ENCODE measurements at regions not wholly inside any gene's neighbourhood (a gene's known extent, or its start where the extent isn't known, plus 50 kb on each side); places are given as distances from the start of the nearest gene placed in this dataset.

DNA sequence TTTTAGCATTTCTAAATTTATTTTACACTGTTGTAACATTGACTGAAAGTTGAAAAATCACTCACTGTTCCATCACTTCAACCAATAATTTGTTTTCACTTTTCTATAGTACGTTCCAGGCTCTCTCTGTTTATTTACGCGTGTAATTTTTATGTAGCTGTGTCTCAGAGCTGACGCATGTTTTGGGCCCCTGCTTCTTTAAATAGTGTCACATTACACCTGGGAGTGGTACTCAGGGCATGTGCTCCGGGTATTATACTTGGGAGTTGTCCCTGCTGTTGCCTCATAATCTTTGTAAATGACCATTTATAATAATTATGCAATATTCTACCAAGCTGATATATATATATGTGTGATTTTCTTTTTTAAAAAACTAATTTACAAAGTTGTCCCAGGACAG is 132.8 kb upstream of the CPM start:
- no peak for DNase-seq

DNA sequence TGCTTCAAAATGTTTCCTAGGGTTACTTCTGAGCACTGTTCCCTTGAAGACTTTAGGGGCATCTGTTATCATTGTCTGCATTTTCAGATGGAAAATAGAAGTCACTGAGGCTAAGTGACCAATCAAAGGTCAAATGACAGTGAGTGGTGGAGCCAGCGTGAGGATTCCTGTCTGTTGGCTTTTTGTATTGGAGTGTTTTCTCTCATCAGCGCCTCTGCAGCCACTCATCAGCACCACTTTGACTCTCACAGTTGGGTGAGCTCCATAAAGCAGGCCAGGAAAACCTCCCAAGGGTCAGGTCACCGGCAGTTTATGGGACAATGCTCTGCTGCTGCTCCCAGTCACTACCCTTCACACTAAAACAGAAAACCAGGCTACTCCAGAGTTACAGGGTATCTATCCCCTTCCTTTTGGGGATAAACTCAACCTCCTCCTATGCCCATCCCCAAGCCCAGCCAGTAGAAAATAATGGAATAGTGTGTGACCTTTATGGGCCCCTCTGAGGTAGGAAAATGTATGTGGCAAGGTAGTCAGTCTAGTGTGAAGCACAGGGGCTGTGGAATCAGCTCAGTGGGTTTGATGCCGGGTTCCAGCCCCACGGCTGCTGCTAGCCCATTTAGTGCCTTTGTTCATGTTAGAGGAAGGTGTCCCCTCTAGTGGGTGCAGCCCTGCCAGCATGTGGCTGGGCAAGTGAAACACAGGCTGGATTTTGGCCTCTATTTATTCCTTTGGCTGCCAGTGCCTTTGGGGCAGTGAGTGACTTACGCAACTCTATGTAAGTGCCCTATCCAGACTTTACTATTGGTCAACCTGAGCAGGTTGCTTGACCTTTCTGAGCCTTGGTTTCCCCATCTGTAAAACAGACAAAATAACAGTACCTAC is 133.8 kb upstream of the CPM start:
- DNase-seq: no peak

DNA sequence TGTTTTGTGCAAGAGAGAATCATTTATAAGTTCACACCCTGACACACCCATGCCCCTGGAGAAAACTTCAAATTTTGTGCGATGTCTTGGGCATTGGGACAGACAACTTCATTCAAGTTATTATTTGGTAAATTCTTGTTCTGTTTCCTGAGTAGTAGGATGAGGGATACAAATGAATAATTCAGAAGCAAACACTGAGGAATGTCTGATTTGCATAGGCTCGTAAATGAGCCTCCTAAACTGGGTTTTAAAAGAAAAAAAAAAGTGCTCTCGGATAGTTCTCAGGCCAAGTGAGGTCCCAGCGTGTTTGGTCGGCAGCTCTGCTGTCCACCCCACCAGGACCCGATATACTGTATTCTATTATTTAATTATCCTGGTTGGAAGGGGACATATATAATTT is 134.7 kb upstream of the CPM start:
- no peak for DNase-seq

DNA sequence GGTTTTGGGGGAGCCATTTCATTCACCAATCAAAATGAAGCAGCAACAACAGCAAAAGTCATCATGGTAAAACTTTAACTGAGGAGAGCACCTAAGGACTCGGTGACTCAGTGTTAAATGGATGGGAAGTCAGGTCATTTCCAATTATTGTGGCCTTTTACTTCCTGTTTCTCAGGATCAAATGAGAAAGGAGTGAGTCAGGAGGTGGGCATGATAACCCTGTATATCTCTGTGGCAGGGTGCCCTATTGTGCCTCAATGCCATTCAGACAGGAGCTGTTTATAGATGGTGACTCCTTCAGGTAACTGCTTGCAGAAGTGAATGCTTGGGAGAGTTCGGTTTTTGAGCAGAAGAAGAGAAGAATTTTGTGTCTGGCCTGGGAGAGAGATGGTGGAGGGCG is 135.5 kb upstream of the CPM start:
- no peak for DNase-seq

DNA sequence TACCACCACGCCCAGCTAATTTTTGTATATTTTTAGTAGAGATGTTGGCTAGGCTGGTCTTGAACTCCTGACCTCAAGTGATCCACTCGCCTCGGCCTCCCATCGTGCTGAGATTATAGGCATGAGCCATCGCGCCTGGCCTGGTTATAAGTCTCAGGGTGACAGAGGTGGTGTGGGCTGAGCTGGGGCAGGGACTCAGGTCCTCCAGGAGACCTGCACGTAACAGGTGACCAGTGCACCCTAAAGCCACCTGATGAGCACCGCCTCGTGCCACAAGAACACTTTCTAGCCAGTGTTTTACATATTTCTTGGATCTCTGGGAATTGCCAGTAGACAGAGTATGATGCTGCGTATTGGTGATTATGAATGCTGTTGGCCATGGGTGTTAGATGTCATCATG is 136.5 kb upstream of the CPM start:
- no peak for DNase-seq

DNA sequence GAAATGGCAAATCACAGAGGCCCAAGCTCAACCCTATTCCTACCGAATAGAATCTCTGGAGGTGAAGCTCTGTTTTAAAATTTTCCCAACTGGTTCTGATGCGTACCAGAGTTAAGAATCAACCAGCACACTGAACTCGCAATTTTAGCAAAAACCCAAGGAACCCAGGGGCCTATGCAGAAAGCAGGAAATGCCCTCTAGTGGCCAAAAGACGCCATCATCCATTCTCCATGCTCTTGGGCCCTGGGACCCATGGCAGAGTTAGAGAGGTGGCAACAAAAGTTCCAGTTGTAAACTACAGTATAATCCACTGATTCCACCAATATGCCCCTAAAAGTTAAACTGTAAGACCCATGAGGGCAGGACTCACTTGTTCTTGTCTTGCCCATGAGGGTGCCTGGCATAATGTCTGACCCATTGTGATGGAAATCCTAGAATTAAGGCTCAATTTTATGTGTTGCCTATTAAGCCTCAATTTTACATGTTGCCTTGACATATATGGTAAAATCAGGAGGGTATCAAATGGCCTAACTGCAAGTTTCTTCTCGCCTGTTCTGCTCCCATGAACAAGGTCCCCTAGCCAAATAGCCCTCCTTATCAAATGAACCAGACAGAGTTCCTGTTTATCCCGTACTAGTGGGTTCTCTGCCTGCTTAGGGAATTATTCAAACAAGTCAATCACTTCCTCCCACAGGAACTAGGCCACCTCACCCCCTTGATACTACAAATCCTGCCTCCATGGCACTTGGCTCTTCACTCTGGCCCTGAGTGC is 137.5 kb upstream of the CPM start:
- peak; percentile 41 for DNase-seq

DNA sequence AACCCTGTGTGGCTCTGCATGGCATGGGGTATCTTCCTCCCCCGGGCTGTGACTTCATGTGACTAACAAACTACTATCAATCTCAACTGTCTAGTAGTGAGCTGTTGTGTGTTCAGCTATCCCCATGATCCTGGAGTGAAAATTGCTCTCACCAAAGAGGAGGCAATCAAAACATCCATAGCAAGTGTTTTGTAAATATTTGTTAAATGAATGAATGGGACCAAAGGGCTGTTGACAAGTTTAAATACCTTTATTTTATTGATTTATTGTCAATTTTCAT is 138.1 kb upstream of the CPM start:
- DNase-seq: no peak

DNA sequence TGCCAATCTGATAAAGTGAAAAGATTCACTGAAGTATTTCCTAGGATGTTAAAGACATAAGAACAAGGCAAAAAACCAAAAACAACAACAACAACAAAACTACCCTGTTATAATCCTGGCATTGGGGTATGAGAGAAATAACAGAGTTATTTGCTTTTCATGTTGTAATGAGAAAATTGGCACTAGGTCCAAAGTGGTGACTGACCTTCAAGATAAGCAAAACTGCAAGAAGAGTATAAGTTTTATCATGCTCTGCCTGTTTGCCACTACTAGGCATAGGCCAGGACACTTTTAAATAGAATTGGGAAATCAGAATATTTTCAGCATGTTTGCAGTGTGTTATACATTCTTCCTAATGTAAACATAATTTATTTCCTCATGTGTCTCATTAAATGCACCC is 140.1 kb upstream of the CPM start:
- no peak for DNase-seq

DNA sequence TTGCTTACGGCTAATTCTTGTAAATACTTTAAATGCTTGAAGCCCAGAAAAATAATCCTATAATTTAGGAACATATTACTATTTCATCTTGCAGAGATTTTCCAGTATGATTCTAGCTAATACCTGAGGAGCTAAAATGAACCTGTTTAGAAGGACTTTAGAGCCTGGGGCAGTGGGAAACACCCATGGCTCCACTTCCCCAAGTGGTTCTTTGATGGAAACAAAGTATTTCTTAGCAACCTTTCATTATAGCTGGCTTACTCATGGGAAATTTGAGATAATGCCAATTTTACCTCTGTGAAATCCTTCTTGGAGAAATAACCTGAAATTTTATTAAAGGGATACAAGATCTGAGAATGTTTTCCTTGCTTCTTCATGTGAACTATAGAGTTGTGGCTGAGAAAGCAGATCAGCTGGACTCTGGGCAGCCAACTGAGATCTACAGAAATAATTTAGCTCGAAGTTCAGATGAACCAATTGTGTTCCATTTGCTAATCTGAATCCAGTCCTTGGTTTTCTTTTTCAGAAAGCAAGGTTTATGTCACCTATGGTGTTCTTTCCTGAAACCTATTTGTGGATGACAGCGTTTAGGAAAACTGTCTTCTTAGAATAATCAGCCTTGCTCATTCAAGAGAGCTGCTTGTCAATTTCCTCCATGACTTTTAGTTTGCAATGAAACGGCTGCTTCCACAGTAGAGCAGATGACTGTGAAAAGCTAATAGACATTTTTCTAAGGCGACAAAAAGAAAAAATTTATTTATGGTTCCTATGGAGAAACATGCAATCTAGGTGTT is 141.8 kb upstream of the CPM start:
- DNase-seq: no peak

DNA sequence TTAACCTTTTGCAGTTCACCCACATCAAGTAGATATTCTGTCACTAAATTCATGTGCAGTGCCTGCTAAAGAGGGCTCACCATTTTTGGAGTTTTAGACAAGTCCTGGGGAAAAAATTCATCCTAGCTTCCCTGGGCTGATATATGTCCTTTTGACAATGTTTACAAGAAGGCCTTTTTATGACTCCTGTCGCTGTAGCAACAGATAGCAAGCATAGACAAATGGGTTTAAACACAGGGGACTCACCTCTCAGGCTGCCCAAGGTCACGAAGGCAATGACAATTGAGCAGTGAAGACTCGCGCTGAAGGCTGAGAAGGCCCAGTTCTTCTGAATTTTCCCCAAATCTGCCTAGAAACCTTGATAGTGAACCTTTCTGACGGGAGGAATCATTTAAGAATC is 150.7 kb upstream of the CPM start:
- DNase-seq: no peak

DNA sequence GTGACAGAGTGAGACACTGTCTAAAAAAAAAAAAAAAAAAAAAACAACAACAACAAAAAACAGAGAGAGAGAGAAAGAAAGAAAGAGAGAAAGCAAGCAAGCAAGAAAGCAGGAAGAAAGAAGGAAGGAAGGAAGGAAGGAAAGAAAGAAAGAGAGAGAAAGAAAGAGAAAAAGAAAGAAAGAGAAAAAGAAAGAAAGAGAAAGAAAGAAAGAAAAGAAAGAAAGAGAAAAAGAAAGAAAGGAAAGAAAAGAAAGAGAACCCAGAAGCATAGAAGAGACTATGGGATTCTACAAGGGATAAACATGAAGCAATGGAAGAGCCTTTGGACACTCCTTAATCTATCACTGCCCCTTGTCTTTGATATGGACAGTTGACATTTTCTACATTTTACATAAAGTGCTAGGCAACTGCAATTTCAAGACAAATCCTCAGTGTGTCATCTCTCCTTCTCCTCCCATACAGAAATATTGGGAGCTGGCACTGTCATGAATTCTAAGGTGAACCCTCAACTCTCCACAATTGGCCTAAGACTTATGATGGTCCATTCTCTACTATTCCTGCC is 151.9 kb upstream of the CPM start:
- DNase-seq: no peak

DNA sequence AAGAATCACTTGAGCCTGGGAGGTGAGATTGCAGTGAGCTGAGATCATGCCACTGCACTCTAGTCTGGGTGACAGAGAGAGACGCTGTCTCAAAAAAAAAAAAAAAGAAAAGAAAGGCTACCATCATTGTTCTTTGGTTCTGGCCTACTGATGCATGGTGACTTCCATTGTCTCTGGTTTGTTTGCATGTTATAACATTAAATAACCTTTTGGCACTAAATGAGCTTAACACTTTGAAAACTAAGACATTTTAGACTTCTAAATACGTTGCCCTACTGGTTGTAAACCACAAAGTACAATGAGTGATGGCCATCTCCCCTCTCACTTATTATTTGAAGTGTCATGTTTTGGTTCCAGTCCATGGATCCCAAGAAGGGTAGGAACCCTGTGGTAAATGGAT is 152.9 kb upstream of the CPM start:
- no peak for DNase-seq

DNA sequence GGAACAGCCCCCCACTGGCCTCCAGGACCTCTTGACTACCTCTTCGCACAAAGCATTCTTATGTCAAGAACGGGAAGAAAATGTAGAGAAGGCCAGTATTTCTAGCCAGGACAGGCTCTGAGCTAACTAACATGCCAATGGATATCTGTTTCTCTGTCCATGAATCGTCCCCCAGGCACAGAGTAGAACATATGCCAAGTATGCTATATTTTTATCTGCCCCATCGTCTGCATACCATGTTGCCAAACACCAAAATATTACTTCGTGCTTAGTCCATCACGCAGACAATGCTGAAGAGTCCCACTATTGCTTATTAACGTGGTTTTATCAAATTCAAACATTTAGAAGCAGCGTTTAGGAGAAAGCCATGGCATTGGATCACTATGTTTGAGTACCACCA is 151.4 kb upstream of the CPSF6 start:
- DNase-seq: no peak

DNA sequence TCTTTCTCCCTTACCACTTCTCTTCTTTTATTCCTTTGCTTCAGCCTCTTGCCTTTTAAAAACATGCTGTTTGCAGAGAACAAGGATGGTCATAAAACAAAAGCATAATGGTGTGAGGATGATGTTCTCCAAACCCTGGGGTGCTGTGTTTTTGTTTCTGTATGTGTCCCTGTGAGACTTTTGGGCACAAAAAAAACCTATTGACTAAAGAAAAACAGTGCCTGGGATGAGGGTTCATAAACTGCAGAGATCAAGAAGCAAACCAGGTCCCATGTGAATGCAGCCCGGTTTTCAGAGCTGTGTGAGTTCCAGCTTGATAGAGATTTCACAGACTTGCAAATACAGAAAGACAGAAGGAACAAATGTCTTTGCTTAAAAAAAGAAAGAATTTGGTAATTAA is 148.6 kb upstream of the CPSF6 start:
- no peak for DNase-seq

DNA sequence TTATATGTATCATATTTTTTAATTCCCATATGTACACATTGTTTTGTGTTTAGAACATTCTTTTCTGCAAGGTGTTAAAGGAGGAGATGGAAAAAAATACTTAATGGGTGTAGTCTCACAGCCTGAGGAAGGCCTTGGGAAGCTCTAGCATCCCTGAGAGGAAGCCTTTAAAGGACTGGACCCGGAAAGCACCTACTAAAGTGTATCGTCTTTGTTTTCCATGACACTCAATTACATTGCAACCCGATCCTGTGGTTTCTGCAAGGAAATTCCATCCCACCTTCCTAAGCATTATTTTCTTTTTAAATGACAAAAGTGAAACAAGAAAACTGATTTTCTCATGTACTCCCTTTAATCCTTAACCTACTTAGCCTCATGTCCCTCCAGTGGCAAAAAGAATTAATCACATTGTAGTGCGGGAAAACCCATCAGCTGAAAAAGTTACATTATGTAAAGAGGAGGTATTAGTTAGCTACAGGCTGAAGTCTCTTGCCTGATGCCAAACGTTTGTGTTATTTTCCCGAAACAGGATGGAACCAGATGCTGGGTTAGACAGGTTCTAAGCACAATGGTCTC is 147.8 kb upstream of the CPSF6 start:
- no peak for DNase-seq

DNA sequence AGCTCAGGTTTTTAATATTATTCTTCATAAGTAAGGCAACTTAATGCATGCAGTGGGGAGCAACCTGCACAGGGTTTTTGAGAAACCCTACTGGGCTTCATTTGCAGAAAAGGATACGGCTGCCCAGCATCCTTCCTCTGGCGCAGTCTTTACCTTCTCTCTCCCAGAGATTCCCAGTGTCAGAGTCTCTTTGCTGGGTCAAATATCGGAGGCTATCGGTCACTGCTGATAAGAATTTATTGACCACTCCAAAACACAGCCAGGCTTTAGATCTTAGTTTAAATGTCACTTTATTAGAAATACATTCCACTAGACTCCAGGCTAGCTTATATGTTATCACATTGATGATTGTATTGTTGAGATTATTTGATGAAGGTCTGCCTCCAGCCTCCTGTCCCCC is 147.2 kb upstream of the CPSF6 start:
- DNase-seq: no peak

DNA sequence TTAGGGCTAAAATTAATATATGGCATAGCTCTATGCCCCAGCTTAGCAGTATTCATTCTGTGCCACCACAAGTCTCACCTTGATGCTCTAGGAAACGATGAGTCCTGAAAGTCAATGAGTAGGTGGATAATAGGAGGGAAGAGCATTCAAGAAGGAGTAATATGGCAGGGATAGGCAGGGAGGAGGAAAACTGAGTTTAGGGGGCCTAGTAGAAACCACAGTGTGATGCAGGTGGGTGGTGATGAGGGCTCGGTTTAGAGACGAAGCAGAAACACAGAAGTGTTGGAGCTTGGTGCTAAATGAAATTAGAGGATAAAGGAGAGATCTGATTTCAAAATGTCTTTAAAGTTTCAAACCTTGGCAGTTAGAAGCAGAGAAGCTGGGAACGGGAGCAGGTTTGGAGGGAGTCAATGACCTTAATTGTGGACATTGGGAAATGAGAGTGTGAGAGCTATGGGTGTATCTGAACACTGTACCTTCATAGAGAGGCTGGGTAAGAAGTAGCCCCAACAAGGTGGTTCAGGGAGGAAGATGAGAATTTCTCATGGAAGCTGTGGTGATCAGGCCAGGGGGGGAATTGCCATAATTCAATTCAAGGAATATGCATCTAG is 144.7 kb upstream of the CPSF6 start:
- DNase-seq: no peak

DNA sequence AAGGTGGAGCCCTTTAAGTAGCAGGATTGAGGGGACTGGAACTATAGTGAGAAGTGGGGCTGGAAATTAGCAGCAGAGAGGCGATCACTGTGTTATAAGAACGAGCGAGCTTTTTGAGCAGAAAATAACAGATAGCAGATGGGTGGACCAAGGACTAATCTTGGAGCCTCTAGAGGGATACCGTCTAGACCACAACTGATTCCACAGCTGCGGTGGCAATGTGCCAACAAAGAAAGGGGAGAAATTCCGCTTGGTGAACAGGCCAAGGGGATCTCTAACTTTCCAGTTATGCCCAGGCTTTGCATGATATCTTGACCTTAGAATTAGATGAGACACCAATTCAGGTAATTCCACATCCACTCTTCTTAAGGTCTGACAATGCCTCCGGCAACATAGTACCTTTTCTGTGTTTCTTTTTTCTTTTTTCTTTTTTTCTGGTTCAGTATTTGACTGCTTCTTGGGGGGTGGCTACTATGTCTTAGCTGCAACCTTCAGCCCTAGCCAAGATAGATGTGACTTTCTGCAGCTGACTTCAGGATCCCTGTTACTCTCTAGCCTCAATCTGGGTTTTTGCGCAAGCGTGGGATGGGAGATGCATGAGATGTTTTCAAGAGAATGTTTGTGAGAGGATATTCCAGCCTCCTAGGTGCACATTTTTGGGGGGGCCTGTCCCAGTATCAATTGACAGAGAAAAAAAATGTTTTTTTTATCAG is 143.4 kb upstream of the CPSF6 start:
- no peak for DNase-seq

DNA sequence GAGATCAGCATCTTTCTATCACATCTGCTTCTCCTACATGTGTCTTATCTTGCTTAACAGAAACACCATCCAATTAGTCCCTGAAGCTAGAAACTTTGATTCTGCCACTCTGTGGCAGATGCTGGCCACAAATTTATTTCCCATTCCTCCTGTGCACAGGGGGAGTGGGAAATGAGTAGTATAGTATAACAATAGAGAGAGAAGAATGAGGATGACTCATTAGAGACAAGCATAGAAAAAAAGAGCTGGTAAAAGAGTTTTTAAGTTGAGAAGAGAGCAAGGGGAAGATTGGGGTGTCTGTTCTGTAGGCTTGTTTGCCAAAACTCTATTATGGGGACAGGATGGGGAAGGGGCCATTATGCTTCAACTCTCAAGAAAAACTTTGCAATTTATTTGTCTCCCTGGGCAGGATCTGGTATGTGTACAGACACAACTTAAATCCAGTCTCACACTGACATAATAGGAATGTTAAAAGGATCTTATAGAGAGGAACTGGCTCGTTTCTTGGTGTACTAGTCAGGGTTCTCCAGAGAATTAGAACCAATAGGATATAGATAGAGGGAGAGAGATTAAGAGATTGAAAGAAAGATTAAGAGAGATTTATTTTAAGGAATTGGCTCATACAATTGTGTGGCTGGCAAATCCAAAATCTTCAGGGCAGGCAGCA is 142.6 kb upstream of the CPSF6 start:
- no peak for DNase-seq

DNA sequence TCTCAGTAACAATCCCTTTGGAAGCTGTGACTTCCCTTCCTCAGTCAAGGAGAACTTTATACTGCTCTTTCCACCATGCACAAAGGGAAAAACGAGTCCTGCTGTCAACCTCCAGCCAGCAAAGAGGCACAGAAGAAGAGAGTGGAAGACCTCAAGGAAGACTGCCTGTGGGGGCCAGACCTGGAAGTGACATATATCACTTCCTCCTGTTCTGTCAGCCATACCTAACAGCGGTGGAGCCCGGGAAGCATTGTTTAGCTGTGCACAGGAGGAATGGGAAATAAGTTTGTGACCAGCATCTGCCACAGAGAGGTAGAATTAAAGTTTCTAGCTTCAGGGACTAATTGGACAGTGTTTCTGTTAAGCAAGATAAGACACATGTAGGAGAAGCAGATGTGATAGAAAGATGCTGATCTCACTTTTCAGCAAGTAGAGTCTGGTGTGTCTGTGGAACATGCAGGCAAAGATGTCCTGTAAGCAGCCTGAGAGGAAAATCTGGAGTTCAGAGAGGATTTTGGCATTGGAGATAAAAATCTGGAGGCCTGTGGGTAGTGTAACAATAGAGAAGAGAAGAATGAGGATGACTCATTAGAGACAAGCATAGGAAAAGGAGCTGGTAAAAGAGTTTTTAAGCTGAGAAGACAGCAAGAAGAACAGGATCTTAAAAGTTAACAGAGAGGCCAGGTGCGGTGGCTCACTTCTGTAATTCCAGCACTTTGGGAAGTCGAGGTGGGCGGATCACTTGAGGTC is 141.6 kb upstream of the CPSF6 start:
- DNase-seq: no peak
